DND-41 (cell line): ENCODE measurements at regions not wholly inside any gene's neighbourhood (a gene's known extent, or its start where the extent isn't known, plus 50 kb on each side); places are given as distances from the start of the nearest gene placed in this dataset.

ENCODE experiments used
- EZH2 ChIP-seq: IDR thresholded peaks from 3 replicates; pipeline ENCODE4 v1.6.1; 2012; ENCODE audit warnings: borderline replicate concordance, low read depth, mild to moderate bottlenecking, moderate library complexity, low read length, inconsistent platforms; ENCODE audit not compliant: severe bottlenecking
- TF ChIP-seq, protein P1 (sequence below): IDR thresholded peaks from 2 replicates; pipeline ENCODE4 v1.5.1; 2012; ENCODE audit warnings: borderline replicate concordance, low read length, moderate library complexity, mild to moderate bottlenecking; ENCODE audit not compliant: poor library complexity, severe bottlenecking; ENCODE audit errors: extremely low read depth

DNA sequence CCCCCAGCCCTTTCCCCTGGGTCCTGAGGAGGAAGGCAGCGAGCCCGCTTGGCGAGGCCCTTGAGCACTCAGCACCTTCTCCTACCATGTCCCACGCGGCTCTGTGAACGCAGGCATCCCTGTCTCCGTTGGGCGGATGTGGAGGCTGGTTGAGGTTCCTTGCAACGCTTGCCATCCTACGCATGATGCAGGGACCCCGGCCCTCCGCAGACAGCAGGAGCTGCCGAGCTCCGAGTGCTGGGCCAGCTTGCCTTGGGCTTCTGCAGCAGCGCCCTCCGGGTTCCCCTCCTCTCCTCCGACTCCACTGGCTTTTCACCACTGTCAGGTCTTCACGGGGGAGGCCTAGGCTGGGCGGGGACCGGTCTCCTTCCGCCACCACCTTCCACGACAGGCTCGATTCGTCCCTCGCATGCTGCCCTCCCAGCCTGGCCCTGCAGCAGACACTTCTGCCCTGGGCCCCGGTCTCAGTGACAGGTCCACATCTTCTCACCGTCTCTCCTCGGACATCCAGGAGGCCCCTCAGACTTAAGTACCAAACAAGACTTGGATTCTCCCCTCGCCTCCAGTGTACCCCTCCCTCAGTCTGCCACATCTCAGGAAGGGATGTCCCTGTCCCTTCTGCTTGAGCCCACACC lies 67.6 kb upstream of the HGFAC start:
- TF ChIP-seq, protein P1, sequence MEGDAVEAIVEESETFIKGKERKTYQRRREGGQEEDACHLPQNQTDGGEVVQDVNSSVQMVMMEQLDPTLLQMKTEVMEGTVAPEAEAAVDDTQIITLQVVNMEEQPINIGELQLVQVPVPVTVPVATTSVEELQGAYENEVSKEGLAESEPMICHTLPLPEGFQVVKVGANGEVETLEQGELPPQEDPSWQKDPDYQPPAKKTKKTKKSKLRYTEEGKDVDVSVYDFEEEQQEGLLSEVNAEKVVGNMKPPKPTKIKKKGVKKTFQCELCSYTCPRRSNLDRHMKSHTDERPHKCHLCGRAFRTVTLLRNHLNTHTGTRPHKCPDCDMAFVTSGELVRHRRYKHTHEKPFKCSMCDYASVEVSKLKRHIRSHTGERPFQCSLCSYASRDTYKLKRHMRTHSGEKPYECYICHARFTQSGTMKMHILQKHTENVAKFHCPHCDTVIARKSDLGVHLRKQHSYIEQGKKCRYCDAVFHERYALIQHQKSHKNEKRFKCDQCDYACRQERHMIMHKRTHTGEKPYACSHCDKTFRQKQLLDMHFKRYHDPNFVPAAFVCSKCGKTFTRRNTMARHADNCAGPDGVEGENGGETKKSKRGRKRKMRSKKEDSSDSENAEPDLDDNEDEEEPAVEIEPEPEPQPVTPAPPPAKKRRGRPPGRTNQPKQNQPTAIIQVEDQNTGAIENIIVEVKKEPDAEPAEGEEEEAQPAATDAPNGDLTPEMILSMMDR: no peak
- no peak for TF ChIP-seq EZH2
